Prostate gland (tissue), 2 donors: ENCODE measurements at regions not wholly inside any gene's neighbourhood (a gene's known extent, or its start where the extent isn't known, plus 50 kb on each side); places are given as distances from the start of the nearest gene placed in this dataset.

ENCODE experiments used
- CTCF ChIP-seq, 4 experiments: fragments of 200-600 bp in 2 of 4; fragments of 450-650 bp in 2 of 4; sonication (generic) in 2 of 4; IDR thresholded peaks; 1 replicate in 3 of 4; 2 replicates in 1 of 4; pipeline ENCODE4 v1.5.1; 2016 to 2019; ENCODE audit warnings: antibody characterized with exemption in 4 of 4, mild to moderate bottlenecking in 2 of 4, moderate library complexity in 2 of 4
- POLR2A ChIP-seq: fragments of 450-650 bp; IDR thresholded peaks from one replicate; pipeline ENCODE4 v1.6.1; 2016; ENCODE audit warnings: antibody characterized with exemption, mild to moderate bottlenecking

GRCh38 chr3:33936171-33936920, 137.9 kb downstream of the PDCD6IP start:
- TF ChIP-seq POLR2A: no peak
- TF ChIP-seq CTCF (IDR thresholded peaks at IDR 0.05): no peak
